Endothelial cell of umbilical vein (primary cell): ENCODE measurements at regions not wholly inside any gene's neighbourhood (a gene's known extent, or its start where the extent isn't known, plus 50 kb on each side); places are given as distances from the start of the nearest gene placed in this dataset.

ENCODE experiments used
- CTCF ChIP-seq, 2 donors: IDR thresholded peaks; 1 replicate in 1 of 2; 2 replicates in 1 of 2; pipeline ENCODE4 v1.5.1; 2011; ENCODE audit warnings: low read length in 2 of 2, mild to moderate bottlenecking in 2 of 2, moderate library complexity in 2 of 2, control low read depth in 1 of 2, inconsistent platforms in 1 of 2, low read depth in 1 of 2; ENCODE audit not compliant: insufficient read depth in 1 of 2; ENCODE audit errors: extremely low read depth in 1 of 2
- EZH2 ChIP-seq: IDR thresholded peaks from 2 replicates; pipeline ENCODE4 v1.6.1; 2012; ENCODE audit warnings: borderline replicate concordance, low read depth, mild to moderate bottlenecking, moderate library complexity, low read length, inconsistent platforms; ENCODE audit not compliant: severe bottlenecking
- FOS ChIP-seq: IDR thresholded peaks from 2 replicates; pipeline ENCODE4 v1.6.1; 2011; ENCODE audit warnings: mild to moderate bottlenecking, low read length, moderate library complexity, borderline replicate concordance; ENCODE audit not compliant: insufficient read depth
- GATA2 ChIP-seq: IDR thresholded peaks from 2 replicates; pipeline ENCODE4 v1.7.0; 2011; ENCODE audit warnings: low read depth, mild to moderate bottlenecking, moderate library complexity, mixed read lengths, low read length; ENCODE audit not compliant: insufficient read length, insufficient read depth
- JUN ChIP-seq: IDR thresholded peaks from 2 replicates; pipeline ENCODE4 v1.6.1; 2011; ENCODE audit warnings: borderline replicate concordance, low read depth; ENCODE audit not compliant: insufficient read length, insufficient read depth
- MAX ChIP-seq: IDR thresholded peaks from 2 replicates; pipeline ENCODE4 v1.6.1; 2011; ENCODE audit not compliant: insufficient read depth, insufficient read length
- MYC ChIP-seq: IDR thresholded peaks from one replicate; pipeline ENCODE4 v1.6.1; 2011; ENCODE audit warnings: mild to moderate bottlenecking, low read depth, low read length
- POLR2A ChIP-seq: IDR thresholded peaks from 2 replicates; pipeline ENCODE4 v1.6.1; 2012; ENCODE audit warnings: low read depth, mild to moderate bottlenecking, control low read depth, low read length
- POLR2AphosphoS5 ChIP-seq: IDR thresholded peaks from 2 replicates; pipeline ENCODE4 v1.6.1; 2012; ENCODE audit warnings: low read depth, mild to moderate bottlenecking, control low read depth, low read length, moderate library complexity; ENCODE audit not compliant: insufficient read depth

DNA sequence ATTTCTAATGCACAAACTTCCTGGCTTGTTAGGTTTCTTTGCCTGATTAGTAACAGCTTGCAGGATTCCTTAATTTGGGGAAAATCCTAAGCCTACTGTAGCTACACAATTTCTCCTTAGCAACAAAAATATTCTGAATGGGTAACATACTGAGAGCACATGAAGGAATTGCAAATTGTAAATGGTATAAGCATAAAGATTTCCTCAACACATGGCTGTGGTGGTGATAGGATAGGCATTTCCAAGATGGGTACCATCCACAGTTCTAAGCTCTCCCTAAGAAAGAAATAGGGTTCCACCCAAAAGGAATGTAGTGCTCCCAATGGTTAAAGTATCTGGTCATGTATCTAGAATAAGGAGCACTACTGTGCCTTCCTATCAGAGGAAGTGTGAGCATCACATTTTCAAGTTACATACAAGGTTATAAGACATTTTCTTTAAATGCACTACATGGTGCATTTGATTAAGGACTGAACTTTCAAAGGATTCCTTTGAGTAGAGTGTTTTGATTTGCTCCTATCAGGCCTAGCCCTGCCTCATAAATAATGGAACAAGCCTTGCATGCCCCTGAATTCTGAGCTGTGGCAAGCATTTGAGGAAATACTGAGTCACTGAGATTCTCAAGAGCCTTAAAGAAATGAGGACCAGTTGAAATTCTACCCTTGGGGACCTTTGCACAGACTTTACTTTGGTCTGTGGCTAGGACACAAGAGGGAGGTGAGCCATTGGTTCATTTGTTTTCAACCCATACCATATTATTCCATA is 286.4 kb downstream of the PTBP2 start:
- TF ChIP-seq MAX: no peak
- no peak for TF ChIP-seq POLR2A
- TF ChIP-seq CTCF (IDR thresholded peaks at IDR 0.05; ENCODE audit: extremely low read depth in 1 of 2, insufficient read depth in 1 of 2, low read depth in 1 of 2, low read length in 2 of 2): no peak
- TF ChIP-seq EZH2: no peak
- no peak for TF ChIP-seq POLR2AphosphoS5
- TF ChIP-seq JUN: no peak
- no peak for TF ChIP-seq FOS
- TF ChIP-seq MYC: no peak
- TF ChIP-seq GATA2: no peak
